ENCODE measurements at regions not wholly inside any gene's neighbourhood (a gene's known extent, or its start where the extent isn't known, plus 50 kb on each side); places are given as distances from the start of the nearest gene placed in this dataset.
"Not testable (repeated sequence)": the region's sequence is repeated elsewhere in the genome, so short reads cannot be mapped to it uniquely, and the experiment has no call there.

- H3K9me3 Mint-ChIP-seq: no peaks in the 10 kb centered on the region
- H3K4me3 Mint-ChIP-seq: no peak overlapping the region
- H3K36me3 Mint-ChIP-seq: no peaks in the 10 kb centered on the region
- no peaks in the 10 kb centered on the region for H3K27me3 Mint-ChIP-seq
- H3K27ac Mint-ChIP-seq: no peak overlapping the region
- no peaks in the 10 kb centered on the region for H3K4me1 Mint-ChIP-seq
Observed at GRCh38 chrX:121858867-121859647, 811.6 kb downstream of the GLUD2 start.

- Mint-ChIP-seq H3K4me3 (no peak overlapping the region), H3K9me3 (no peaks in the 10 kb centered on the region), H3K36me3 (no peaks in the 10 kb centered on the region), H3K4me1 (no peaks in the 10 kb centered on the region), H3K27me3 (no peaks in the 10 kb centered on the region), H3K27ac (no peak overlapping the region)
Observed at GRCh38 chrX:121863976-121864375, 816.6 kb downstream of the GLUD2 start.

- Mint-ChIP-seq H3K36me3 (no peaks in the 10 kb centered on the region), H3K27ac (no peak overlapping the region), H3K4me1 (no peaks in the 10 kb centered on the region), H3K27me3 (no peaks in the 10 kb centered on the region), H3K9me3 (no peaks in the 10 kb centered on the region), H3K4me3 (no peak overlapping the region)
Observed at GRCh38 chrX:121864561-121864960, 817.2 kb downstream of the GLUD2 start.

GRCh38 chrX:121869876-121870477 lies 822.6 kb downstream of the GLUD2 start:
- H3K36me3 Mint-ChIP-seq: no peaks in the 10 kb centered on the region
- no peaks in the 10 kb centered on the region for H3K4me1 Mint-ChIP-seq
- no peaks in the 10 kb centered on the region for H3K9me3 Mint-ChIP-seq
- no peak overlapping the region for H3K4me3 Mint-ChIP-seq
- H3K27ac Mint-ChIP-seq: no peak overlapping the region
- H3K27me3 Mint-ChIP-seq: no peaks in the 10 kb centered on the region

GRCh38 chrX:121871122-121871521 lies 823.7 kb downstream of the GLUD2 start:
- no peak overlapping the region for H3K27ac Mint-ChIP-seq
- no peak overlapping the region for H3K4me3 Mint-ChIP-seq
- H3K36me3 Mint-ChIP-seq: no peaks in the 10 kb centered on the region
- no peaks in the 10 kb centered on the region for H3K4me1 Mint-ChIP-seq
- no peaks in the 10 kb centered on the region for H3K9me3 Mint-ChIP-seq
- H3K27me3 Mint-ChIP-seq: no peaks in the 10 kb centered on the region

GRCh38 chrX:121876305-121876704 lies 828.9 kb downstream of the GLUD2 start:
- no peaks in the 10 kb centered on the region for H3K27me3 Mint-ChIP-seq
- H3K4me1 Mint-ChIP-seq: no peaks in the 10 kb centered on the region
- no peaks in the 10 kb centered on the region for H3K9me3 Mint-ChIP-seq
- H3K36me3 Mint-ChIP-seq: no peaks in the 10 kb centered on the region
- H3K4me3 Mint-ChIP-seq: no peak overlapping the region
- H3K27ac Mint-ChIP-seq: no peak overlapping the region

- not testable (repeated sequence) for H3K4me3 Mint-ChIP-seq, H3K27ac Mint-ChIP-seq, H3K36me3 Mint-ChIP-seq, H3K9me3 Mint-ChIP-seq, H3K27me3 Mint-ChIP-seq, H3K4me1 Mint-ChIP-seq
Observed at GRCh38 chrX:121877337-121877736, 829.9 kb downstream of the GLUD2 start.

- no peaks in the 10 kb centered on the region for H3K4me1 Mint-ChIP-seq
- H3K9me3 Mint-ChIP-seq: no peaks in the 10 kb centered on the region
- H3K36me3 Mint-ChIP-seq: no peaks in the 10 kb centered on the region
- H3K4me3 Mint-ChIP-seq: no peak overlapping the region
- H3K27ac Mint-ChIP-seq: no peak overlapping the region
- no peaks in the 10 kb centered on the region for H3K27me3 Mint-ChIP-seq
Observed at GRCh38 chrX:121886557-121886956, 839.1 kb downstream of the GLUD2 start.

GRCh38 chrX:121894756-121895155 lies 847.3 kb downstream of the GLUD2 start:
- H3K27ac Mint-ChIP-seq: no peak overlapping the region
- no peaks in the 10 kb centered on the region for H3K27me3 Mint-ChIP-seq
- H3K36me3 Mint-ChIP-seq: no peaks in the 10 kb centered on the region
- no peaks in the 10 kb centered on the region for H3K9me3 Mint-ChIP-seq
- no peak overlapping the region for H3K4me3 Mint-ChIP-seq
- no peaks in the 10 kb centered on the region for H3K4me1 Mint-ChIP-seq

GRCh38 chrX:121902463-121902862 lies 855.1 kb downstream of the GLUD2 start:
- no peaks in the 10 kb centered on the region for H3K27me3 Mint-ChIP-seq
- no peak overlapping the region for H3K4me3 Mint-ChIP-seq
- no peaks in the 10 kb centered on the region for H3K4me1 Mint-ChIP-seq
- H3K27ac Mint-ChIP-seq: no peak overlapping the region
- H3K9me3 Mint-ChIP-seq: no peaks in the 10 kb centered on the region
- no peaks in the 10 kb centered on the region for H3K36me3 Mint-ChIP-seq

GRCh38 chrX:121903961-121904360 lies 856.6 kb downstream of the GLUD2 start:
- Mint-ChIP-seq H3K4me1 (no peaks in the 10 kb centered on the region), H3K36me3 (no peaks in the 10 kb centered on the region), H3K27ac (no peak overlapping the region), H3K27me3 (no peaks in the 10 kb centered on the region), H3K4me3 (no peak overlapping the region), H3K9me3 (no peaks in the 10 kb centered on the region)

- Mint-ChIP-seq H3K4me3 (no peak overlapping the region), H3K27me3 (no peaks in the 10 kb centered on the region), H3K27ac (no peak overlapping the region), H3K4me1 (no peaks in the 10 kb centered on the region), H3K36me3 (no peaks in the 10 kb centered on the region), H3K9me3 (no peaks in the 10 kb centered on the region)
Observed at GRCh38 chrX:121921258-121921657, 873.8 kb downstream of the GLUD2 start.

- Mint-ChIP-seq H3K4me1 (no peaks in the 10 kb centered on the region), H3K4me3 (no peak overlapping the region), H3K36me3 (no peaks in the 10 kb centered on the region), H3K27ac (no peak overlapping the region), H3K27me3 (no peaks in the 10 kb centered on the region), H3K9me3 (no peaks in the 10 kb centered on the region)
Observed at GRCh38 chrX:121931567-121931966, 884.2 kb downstream of the GLUD2 start.

- Mint-ChIP-seq H3K36me3 (no peaks in the 10 kb centered on the region), H3K27ac (no peak overlapping the region), H3K9me3 (no peaks in the 10 kb centered on the region), H3K4me3 (no peak overlapping the region), H3K27me3 (no peaks in the 10 kb centered on the region), H3K4me1 (no peaks in the 10 kb centered on the region)
Observed at GRCh38 chrX:121932688-121933087, 885.3 kb downstream of the GLUD2 start.

- H3K9me3 Mint-ChIP-seq: no peaks in the 10 kb centered on the region
- no peak overlapping the region for H3K4me3 Mint-ChIP-seq
- no peak overlapping the region for H3K27ac Mint-ChIP-seq
- H3K27me3 Mint-ChIP-seq: no peaks in the 10 kb centered on the region
- no peaks in the 10 kb centered on the region for H3K36me3 Mint-ChIP-seq
- no peaks in the 10 kb centered on the region for H3K4me1 Mint-ChIP-seq
Observed at GRCh38 chrX:121949041-121949760, 901.8 kb downstream of the GLUD2 start.

GRCh38 chrX:121958886-121959285 lies 911.5 kb downstream of the GLUD2 start:
- H3K36me3 Mint-ChIP-seq: no peaks in the 10 kb centered on the region
- no peak overlapping the region for H3K4me3 Mint-ChIP-seq
- no peaks in the 10 kb centered on the region for H3K9me3 Mint-ChIP-seq
- H3K27ac Mint-ChIP-seq: no peak overlapping the region
- H3K27me3 Mint-ChIP-seq: no peaks in the 10 kb centered on the region
- no peaks in the 10 kb centered on the region for H3K4me1 Mint-ChIP-seq
